ENCODE measurements at regions not wholly inside any gene's neighbourhood (a gene's known extent, or its start where the extent isn't known, plus 50 kb on each side); places are given as distances from the start of the nearest gene placed in this dataset.

DNA sequence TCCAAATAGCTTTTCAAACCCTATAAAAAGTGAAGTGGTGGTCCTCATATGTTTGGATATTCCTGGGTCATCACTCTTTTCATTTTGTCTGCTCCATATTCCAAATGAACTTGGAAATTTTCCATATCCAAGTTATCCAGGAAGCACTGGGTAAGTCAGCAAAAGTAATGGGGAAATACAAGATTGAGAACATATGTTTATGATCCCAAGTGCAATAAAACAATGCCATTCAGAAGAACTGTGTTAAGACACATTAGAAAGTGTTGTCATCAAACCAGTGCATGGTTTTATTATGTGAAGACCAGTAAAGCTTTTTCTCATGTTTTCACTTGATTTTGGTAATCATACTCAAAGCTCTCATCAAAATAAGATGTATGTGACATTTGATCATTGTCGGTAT, 363.4 kb downstream of the RPRM start:
- no peak for DNase-seq (ENCODE audit: low spot score in 2 of 2)
- TF ChIP-seq POLR2AphosphoS5 (IDR thresholded peaks at IDR 0.05) (no peak), POLR2A (IDR thresholded peaks at IDR 0.05) (no peak), EP300 (IDR thresholded peaks at IDR 0.05) (no peak)
- TF ChIP-seq, protein P1, sequence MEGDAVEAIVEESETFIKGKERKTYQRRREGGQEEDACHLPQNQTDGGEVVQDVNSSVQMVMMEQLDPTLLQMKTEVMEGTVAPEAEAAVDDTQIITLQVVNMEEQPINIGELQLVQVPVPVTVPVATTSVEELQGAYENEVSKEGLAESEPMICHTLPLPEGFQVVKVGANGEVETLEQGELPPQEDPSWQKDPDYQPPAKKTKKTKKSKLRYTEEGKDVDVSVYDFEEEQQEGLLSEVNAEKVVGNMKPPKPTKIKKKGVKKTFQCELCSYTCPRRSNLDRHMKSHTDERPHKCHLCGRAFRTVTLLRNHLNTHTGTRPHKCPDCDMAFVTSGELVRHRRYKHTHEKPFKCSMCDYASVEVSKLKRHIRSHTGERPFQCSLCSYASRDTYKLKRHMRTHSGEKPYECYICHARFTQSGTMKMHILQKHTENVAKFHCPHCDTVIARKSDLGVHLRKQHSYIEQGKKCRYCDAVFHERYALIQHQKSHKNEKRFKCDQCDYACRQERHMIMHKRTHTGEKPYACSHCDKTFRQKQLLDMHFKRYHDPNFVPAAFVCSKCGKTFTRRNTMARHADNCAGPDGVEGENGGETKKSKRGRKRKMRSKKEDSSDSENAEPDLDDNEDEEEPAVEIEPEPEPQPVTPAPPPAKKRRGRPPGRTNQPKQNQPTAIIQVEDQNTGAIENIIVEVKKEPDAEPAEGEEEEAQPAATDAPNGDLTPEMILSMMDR (IDR thresholded peaks at IDR 0.05): no peak
- H3K9me3 ChIP-seq: no peaks in the 10 kb centered on the region
- WGBS: 71% methylated on average over 1 of the region's 1 CpG
- no peaks in the 10 kb centered on the region for H3K36me3 ChIP-seq
- H3K27ac ChIP-seq: no peak overlapping the region
- H3K27me3 ChIP-seq: no peaks in the 10 kb centered on the region
- H3K4me3 ChIP-seq: no peak overlapping the region
- no peaks in the 10 kb centered on the region for H3K4me1 ChIP-seq

DNA sequence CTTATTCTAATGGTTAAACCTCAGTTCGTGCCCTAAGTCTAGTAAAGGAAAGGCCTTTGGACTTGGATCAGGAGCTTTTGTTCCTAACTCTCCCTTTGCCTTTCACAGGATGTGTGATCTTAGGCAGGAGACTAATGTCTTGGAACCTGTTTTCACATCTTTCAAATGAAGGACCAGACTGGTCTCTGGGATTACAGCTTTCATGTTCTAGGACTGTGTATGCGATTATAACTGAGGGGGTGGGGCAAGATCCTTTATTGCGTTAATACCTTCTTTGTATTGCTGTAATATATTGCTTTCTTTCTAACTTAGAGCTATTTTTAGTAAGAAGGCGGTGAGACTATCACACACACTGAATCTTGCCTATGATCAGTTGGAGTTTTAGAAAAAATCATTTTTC, 368.1 kb downstream of the RPRM start:
- H3K27me3 ChIP-seq: no peaks in the 10 kb centered on the region
- no peaks in the 10 kb centered on the region for H3K36me3 ChIP-seq
- H3K27ac ChIP-seq: no peak overlapping the region
- TF ChIP-seq POLR2AphosphoS5 (IDR thresholded peaks at IDR 0.05) (no peak), POLR2A (IDR thresholded peaks at IDR 0.05) (no peak), EP300 (IDR thresholded peaks at IDR 0.05) (no peak)
- TF ChIP-seq, protein P1 (IDR thresholded peaks at IDR 0.05): no peak
- whole genome bisulfite sequencing: 70% methylated on average over 4 of the region's 4 CpGs
- DNase-seq (ENCODE audit: low spot score in 2 of 2): no peak
- no peaks in the 10 kb centered on the region for H3K4me1 ChIP-seq
- H3K9me3 ChIP-seq: no peaks in the 10 kb centered on the region
- H3K4me3 ChIP-seq: no peak overlapping the region

DNA sequence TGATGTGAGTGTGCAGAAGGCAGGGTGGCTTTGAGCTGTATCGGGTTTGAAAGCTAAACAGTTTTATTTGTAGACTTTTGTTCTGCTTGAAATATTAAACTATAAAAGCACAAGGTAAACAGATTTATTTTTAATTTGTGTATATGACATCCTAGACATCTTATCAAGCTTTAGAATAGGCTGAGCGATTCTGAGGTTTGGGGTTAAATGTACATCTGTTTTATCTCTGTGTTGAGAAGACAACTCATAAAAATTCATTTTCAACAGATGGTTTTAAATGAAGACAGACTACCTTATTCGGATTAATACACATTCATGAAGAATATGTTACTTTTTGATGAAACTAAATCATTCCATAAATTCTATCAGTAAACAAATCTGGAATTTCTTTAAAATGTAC, 368.8 kb downstream of the RPRM start:
- Histone ChIP-seq H3K9me3 (no peaks in the 10 kb centered on the region), H3K4me3 (no peak overlapping the region), H3K27ac (no peak overlapping the region), H3K27me3 (no peaks in the 10 kb centered on the region), H3K36me3 (no peaks in the 10 kb centered on the region), H3K4me1 (no peaks in the 10 kb centered on the region)
- WGBS: 72% methylated on average over 3 of the region's 3 CpGs
- no peak for DNase-seq (ENCODE audit: low spot score in 2 of 2)
- TF ChIP-seq POLR2AphosphoS5 (IDR thresholded peaks at IDR 0.05) (no peak), EP300 (IDR thresholded peaks at IDR 0.05) (no peak), POLR2A (IDR thresholded peaks at IDR 0.05) (no peak)
- TF ChIP-seq, protein P1 (IDR thresholded peaks at IDR 0.05): no peak

DNA sequence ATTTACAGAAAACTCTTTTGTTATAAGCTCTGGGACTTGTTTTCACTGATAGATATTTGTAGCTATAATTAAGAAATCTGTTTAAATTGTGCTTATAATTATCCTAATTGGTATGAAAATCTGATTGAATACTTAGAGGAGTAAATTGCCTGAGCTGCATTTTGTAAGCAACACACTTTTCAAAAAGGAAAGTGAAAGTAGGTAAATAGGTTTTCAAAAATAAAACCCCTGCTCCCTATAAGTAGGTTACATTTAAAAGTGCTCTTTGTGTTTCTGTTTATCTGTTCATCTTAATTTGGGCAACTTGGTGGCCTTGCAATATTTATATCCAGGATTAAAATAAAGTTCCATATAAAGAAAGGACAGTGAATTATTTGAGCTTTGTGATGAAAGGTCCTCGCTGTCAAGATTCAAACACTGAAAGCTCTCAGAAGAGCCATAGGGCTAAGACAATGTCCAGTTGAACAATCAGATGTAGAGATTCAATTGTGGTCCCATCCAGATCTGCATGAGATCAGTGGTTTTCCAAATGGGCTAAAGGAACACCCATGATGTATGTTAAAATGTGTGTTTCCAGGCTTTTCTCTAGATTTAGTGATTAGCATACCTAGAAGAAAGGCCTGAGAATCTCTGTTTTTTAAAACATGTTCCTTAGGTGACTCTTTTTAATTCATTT, 371.6 kb downstream of the RPRM start:
- no peak for TF ChIP-seq POLR2AphosphoS5 (IDR thresholded peaks at IDR 0.05)
- TF ChIP-seq EP300 (IDR thresholded peaks at IDR 0.05): no peak
- TF ChIP-seq POLR2A (IDR thresholded peaks at IDR 0.05): no peak
- TF ChIP-seq, protein P1 (IDR thresholded peaks at IDR 0.05): no peak

DNA sequence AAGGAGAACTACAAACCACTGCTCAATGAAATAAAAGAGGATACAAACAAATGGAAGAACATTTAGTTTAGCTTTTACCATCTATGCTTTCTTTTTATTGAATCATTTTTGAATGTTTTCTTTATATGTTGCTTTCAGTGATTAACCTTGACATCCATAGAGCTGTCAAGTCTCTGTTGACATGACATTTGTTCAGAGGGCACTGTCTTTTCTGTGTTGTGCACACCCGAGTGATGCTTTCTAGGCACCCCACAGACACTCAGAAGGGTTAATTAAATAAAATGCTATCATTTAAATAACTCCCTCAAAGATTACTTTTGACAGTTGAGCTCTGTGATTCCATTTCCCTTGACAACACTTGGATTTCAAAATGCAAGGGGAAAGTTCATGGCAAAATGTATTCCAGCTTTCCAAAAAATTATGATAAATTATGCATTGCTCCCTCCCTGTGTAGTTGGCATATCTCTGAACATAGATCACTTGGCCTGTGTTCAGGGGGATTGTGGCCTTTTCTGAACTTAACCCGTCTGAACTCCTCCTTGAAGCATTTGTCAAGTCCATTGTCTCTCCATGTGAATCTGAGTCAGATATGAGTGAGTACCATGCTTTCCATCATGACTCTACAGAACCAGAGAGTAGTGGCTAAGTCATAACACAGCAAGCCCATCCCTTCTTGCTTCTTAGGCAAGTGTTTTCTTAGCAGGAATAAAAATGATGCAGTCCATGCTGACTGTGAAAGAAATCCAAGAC, 372.6 kb downstream of the RPRM start:
- H3K4me3 ChIP-seq: no peak overlapping the region
- DNase-seq (ENCODE audit: low spot score in 2 of 2): no peak
- WGBS: 65% methylated on average over 2 of the region's 2 CpGs
- no peaks in the 10 kb centered on the region for H3K27me3 ChIP-seq
- H3K27ac ChIP-seq: no peak overlapping the region
- H3K4me1 ChIP-seq: no peaks in the 10 kb centered on the region
- no peaks in the 10 kb centered on the region for H3K36me3 ChIP-seq
- no peaks in the 10 kb centered on the region for H3K9me3 ChIP-seq
- TF ChIP-seq, protein P1 (IDR thresholded peaks at IDR 0.05): no peak
- TF ChIP-seq POLR2AphosphoS5 (IDR thresholded peaks at IDR 0.05) (no peak), EP300 (IDR thresholded peaks at IDR 0.05) (no peak), POLR2A (IDR thresholded peaks at IDR 0.05) (no peak)

More for the DNA sequence above, 371.6 kb downstream of the RPRM start:
- 86% methylated on average over 1 of the region's 1 CpG for WGBS
- H3K27ac ChIP-seq: no peak overlapping the region
- no peaks in the 10 kb centered on the region for H3K36me3 ChIP-seq
- DNase-seq (ENCODE audit: low spot score in 2 of 2): no peak
- H3K4me3 ChIP-seq: no peak overlapping the region
- no peaks in the 10 kb centered on the region for H3K9me3 ChIP-seq
- H3K27me3 ChIP-seq: no peaks in the 10 kb centered on the region
- no peaks in the 10 kb centered on the region for H3K4me1 ChIP-seq
